Stimulated activated naive CD8-positive, alpha-beta T cell treated with anti-CD3 and anti-CD28 coated beads, Interleukin-15, Interleukin-2, amounts not matched to agents 100 ng/mL and 50 ng/mL, for 24 hours (primary cell): ENCODE measurements at regions not wholly inside any gene's neighbourhood (a gene's known extent, or its start where the extent isn't known, plus 50 kb on each side); places are given as distances from the start of the nearest gene placed in this dataset.

Source experiments
- H3K27ac Mint-ChIP-seq: one replicate; pipeline ENCODE4 v1.8.0; 2021; ENCODE audit warnings: mild to moderate bottlenecking, mixed read lengths
- H3K27me3 Mint-ChIP-seq: one replicate; pipeline ENCODE4 v1.8.0; 2021; ENCODE audit warnings: mixed read lengths
- H3K36me3 Mint-ChIP-seq: one replicate; pipeline ENCODE4 v1.8.0; 2021; ENCODE audit warnings: low read depth, mixed read lengths
- H3K4me1 Mint-ChIP-seq: one replicate; pipeline ENCODE4 v1.8.0; 2021; ENCODE audit warnings: low read depth, mixed read lengths
- H3K4me3 Mint-ChIP-seq: one replicate; pipeline ENCODE4 v1.8.0; 2021; ENCODE audit warnings: mild to moderate bottlenecking, mixed read lengths
- H3K9me3 Mint-ChIP-seq: one replicate; pipeline ENCODE4 v1.8.0; 2021; ENCODE audit warnings: mixed read lengths

DNA sequence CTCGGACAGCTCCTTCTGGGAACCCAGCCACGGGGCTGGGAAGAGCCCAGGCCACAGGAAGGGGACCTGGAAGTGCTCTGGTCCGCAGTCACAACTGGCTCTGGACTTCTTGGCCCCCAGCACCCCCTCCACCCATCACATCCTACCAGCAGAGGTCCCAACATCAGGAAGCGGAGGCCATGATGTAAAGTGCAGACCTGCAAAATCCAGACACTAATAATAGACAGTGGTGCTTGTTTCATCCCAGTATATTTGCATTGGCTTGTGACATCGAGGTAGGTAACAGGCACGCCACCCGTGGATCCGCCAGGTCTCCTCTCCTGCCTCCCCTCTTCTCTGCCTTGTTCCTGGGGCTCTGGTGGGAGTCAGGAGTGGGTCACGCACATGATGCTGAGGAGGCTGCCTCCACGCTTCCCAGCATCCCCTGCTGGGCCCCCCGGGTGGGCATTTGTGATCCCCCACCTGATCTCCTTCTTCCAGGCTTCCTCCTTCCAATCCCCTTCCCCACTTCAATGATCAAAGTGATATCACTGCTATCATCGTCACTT, 1454.0 kb downstream of the BRD1 start:
- Mint-ChIP-seq H3K27me3 (peaks cover 16% of the 10 kb centered on the region), H3K27ac (no peak overlapping the region)

DNA sequence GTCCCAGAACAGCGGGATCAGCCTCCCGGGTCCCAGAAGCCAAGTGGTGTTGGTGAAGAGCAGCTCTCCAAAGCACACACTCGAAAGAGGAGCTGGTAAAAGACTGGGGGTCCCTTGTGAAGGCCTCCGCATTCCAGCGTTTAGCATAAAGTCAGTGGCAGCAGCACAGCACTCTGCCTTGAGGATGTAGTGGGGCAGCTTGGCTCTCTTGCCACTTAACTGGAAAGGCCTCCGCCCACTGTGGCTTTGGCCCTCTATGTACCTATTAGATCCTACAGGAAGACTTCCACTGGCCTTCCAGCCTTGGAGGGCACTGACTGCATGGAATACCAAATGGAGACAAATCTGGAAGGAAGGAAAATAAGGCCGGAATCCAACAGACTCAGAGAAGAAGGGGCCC, 1455.3 kb downstream of the BRD1 start:
- H3K27ac Mint-ChIP-seq = no peak overlapping the region
- H3K4me1 Mint-ChIP-seq = no peaks in the 10 kb centered on the region
- H3K27me3 Mint-ChIP-seq = peaks cover 16% of the 10 kb centered on the region
- H3K9me3 Mint-ChIP-seq = no peaks in the 10 kb centered on the region
- no peak overlapping the region for H3K4me3 Mint-ChIP-seq
- H3K36me3 Mint-ChIP-seq = no peaks in the 10 kb centered on the region

More for the DNA sequence above, 1454.0 kb downstream of the BRD1 start:
- no peak overlapping the region for H3K4me3 Mint-ChIP-seq
- H3K9me3 Mint-ChIP-seq = no peaks in the 10 kb centered on the region
- no peaks in the 10 kb centered on the region for H3K4me1 Mint-ChIP-seq
- H3K36me3 Mint-ChIP-seq = no peaks in the 10 kb centered on the region

- Mint-ChIP-seq H3K4me3 (no peak overlapping the region), H3K4me1 (no peaks in the 10 kb centered on the region), H3K9me3 (no peaks in the 10 kb centered on the region), H3K27me3 (peaks cover 14% of the 10 kb centered on the region), H3K27ac (no peak overlapping the region), H3K36me3 (no peaks in the 10 kb centered on the region)
Measured at GRCh38 chr22:48371391-48371790, 1456.3 kb downstream of the BRD1 start.

DNA sequence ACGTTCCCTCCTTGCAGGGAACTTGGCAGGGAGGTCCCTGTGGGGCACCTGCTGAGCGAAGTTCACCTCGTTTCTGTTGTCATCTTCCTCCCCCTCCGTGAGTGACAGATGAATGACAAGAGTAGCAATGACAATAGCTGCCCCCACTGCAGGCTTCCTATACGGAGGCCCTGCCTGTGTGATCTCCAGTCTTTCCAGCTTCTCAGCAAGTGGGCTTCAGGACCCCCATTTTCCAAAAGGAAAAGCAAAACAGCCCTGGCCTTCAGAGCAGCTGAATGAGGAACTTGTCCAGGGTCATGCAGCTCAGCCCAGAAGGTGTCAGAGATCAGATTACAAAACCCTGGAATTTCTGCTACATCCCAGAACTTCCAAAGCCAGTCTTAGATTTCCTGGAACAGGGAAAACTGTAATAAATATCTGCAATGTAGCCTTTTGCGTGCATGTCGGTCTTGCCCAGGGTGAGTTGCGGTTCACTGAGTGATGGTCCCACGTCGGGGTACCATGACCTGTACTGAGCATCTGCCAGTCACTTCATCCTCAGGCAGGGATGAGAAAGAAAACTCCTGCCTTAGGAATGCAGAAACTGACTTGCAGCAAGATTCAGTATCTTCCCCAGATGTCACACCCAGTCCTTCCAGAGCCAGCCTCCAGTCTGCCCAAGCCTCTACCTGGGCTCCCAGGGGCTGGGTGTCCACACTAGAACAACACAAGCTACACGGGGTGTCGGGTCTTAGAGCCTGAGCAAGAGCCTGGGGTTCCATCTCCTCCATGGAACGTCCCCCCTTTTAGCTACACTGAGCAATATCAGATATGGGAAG, 1457.0 kb downstream of the BRD1 start:
- no peak overlapping the region for H3K4me3 Mint-ChIP-seq
- no peaks in the 10 kb centered on the region for H3K9me3 Mint-ChIP-seq
- H3K4me1 Mint-ChIP-seq = no peaks in the 10 kb centered on the region
- H3K27me3 Mint-ChIP-seq = peaks cover 7% of the 10 kb centered on the region
- H3K27ac Mint-ChIP-seq = no peak overlapping the region
- H3K36me3 Mint-ChIP-seq = no peaks in the 10 kb centered on the region

GRCh38 chr22:48369789-48370507, 1457.7 kb downstream of the BRD1 start:
- Mint-ChIP-seq H3K9me3 (no peaks in the 10 kb centered on the region), H3K36me3 (no peaks in the 10 kb centered on the region), H3K27me3 (peaks cover 2% of the 10 kb centered on the region), H3K4me1 (no peaks in the 10 kb centered on the region), H3K27ac (no peak overlapping the region), H3K4me3 (no peak overlapping the region)

DNA sequence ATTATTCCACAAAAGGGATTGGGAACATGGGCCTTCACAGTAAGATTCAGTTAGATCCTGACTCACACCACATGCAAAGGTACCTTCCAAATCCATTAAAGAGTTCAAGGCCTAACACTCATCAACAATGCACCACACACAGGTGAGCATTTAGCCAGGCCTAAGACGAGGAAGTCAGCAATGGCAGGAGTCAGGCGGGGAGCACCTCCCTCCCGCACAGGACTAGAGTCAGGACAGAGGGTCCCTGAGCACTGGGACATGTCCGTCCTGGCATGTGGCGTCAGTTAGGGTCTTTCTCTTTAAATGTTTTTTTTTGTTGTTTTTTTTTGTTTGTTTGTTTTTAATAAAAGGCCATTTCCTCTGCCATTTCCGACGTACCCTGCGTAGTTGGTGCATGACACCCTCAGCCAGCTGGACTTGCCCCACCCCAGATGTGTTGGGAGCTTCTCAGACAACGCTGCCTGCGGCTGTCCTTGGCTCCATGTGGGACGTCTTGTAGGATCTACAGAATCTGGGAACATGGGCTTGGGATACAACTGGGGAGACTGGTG, 1458.6 kb downstream of the BRD1 start:
- Mint-ChIP-seq H3K36me3 (no peaks in the 10 kb centered on the region), H3K4me3 (no peak overlapping the region), H3K27ac (no peak overlapping the region), H3K27me3 (no peaks in the 10 kb centered on the region), H3K4me1 (no peaks in the 10 kb centered on the region), H3K9me3 (no peaks in the 10 kb centered on the region)

GRCh38 chr22:48367731-48368130, 1459.9 kb downstream of the BRD1 start:
- Mint-ChIP-seq H3K4me3 (no peak overlapping the region), H3K9me3 (no peaks in the 10 kb centered on the region), H3K4me1 (no peaks in the 10 kb centered on the region), H3K36me3 (no peaks in the 10 kb centered on the region), H3K27me3 (no peaks in the 10 kb centered on the region), H3K27ac (no peak overlapping the region)

DNA sequence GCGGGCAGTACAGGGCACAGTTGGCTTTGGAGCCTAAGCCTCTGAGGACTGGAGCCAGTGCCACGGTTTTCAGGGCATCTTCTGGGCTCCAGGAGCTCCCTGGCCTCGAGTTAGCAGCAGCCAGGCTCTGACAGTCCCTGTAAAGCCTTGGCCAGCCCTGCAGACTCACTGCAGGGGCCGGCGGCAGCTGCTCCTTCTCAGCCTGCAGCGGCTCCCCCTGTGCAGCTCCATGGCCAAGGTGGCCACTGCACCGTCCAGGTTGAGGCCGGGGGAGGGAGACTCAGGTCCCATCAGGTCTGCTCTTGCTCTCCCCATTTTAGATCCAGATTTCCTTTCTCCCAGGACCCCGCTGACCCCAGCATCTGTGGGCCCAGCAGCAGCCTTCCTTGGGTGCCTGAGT, 1461.1 kb downstream of the BRD1 start:
- no peak overlapping the region for H3K4me3 Mint-ChIP-seq
- H3K36me3 Mint-ChIP-seq = no peaks in the 10 kb centered on the region
- H3K9me3 Mint-ChIP-seq = no peaks in the 10 kb centered on the region
- no peak overlapping the region for H3K27ac Mint-ChIP-seq
- no peaks in the 10 kb centered on the region for H3K27me3 Mint-ChIP-seq
- H3K4me1 Mint-ChIP-seq = no peaks in the 10 kb centered on the region

- Mint-ChIP-seq H3K27me3 (no peaks in the 10 kb centered on the region), H3K9me3 (no peaks in the 10 kb centered on the region), H3K27ac (no peak overlapping the region), H3K36me3 (no peaks in the 10 kb centered on the region), H3K4me3 (no peak overlapping the region), H3K4me1 (no peaks in the 10 kb centered on the region)
Measured at GRCh38 chr22:48366056-48366455, 1461.6 kb downstream of the BRD1 start.

- Mint-ChIP-seq H3K9me3 (no peaks in the 10 kb centered on the region), H3K4me1 (no peaks in the 10 kb centered on the region), H3K4me3 (no peak overlapping the region), H3K27me3 (no peaks in the 10 kb centered on the region), H3K36me3 (no peaks in the 10 kb centered on the region), H3K27ac (no peak overlapping the region)
Measured at GRCh38 chr22:48365386-48365785, 1462.3 kb downstream of the BRD1 start.

GRCh38 chr22:48362721-48363404, 1464.8 kb downstream of the BRD1 start:
- Mint-ChIP-seq H3K4me3 (no peak overlapping the region), H3K36me3 (no peaks in the 10 kb centered on the region), H3K27ac (no peak overlapping the region), H3K9me3 (no peaks in the 10 kb centered on the region), H3K27me3 (no peaks in the 10 kb centered on the region), H3K4me1 (no peaks in the 10 kb centered on the region)

- no peaks in the 10 kb centered on the region for H3K27me3 Mint-ChIP-seq
- no peaks in the 10 kb centered on the region for H3K4me1 Mint-ChIP-seq
- no peak overlapping the region for H3K4me3 Mint-ChIP-seq
- no peak overlapping the region for H3K27ac Mint-ChIP-seq
- H3K36me3 Mint-ChIP-seq = no peaks in the 10 kb centered on the region
- H3K9me3 Mint-ChIP-seq = no peaks in the 10 kb centered on the region
Measured at GRCh38 chr22:48361099-48361639, 1466.5 kb downstream of the BRD1 start.

DNA sequence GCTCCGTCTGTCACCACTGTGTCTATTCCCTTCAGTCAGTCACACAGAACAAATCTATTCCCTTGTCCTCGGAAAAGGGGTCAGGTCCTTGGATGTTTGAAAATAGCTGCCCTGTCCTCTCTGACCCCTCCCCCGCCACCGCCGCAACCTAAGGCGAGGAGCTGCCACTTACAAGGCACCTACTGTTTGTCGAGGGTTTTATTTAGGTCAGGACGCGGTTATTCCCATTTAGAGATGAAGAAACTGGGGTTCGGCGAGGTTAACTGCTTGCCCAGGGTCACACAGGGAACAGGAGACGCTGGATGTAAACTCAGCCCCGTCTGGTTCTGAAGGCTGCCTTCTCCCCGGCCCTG, 1468.1 kb downstream of the BRD1 start:
- Mint-ChIP-seq H3K4me3 (no peak overlapping the region), H3K36me3 (no peaks in the 10 kb centered on the region), H3K27me3 (no peaks in the 10 kb centered on the region), H3K4me1 (no peaks in the 10 kb centered on the region), H3K9me3 (no peaks in the 10 kb centered on the region), H3K27ac (no peak overlapping the region)

GRCh38 chr22:48358886-48359612, 1468.6 kb downstream of the BRD1 start:
- no peak overlapping the region for H3K27ac Mint-ChIP-seq
- no peaks in the 10 kb centered on the region for H3K9me3 Mint-ChIP-seq
- no peaks in the 10 kb centered on the region for H3K27me3 Mint-ChIP-seq
- no peaks in the 10 kb centered on the region for H3K36me3 Mint-ChIP-seq
- no peak overlapping the region for H3K4me3 Mint-ChIP-seq
- H3K4me1 Mint-ChIP-seq = no peaks in the 10 kb centered on the region
